B cell (primary cell): ENCODE measurements at regions not wholly inside any gene's neighbourhood (a gene's known extent, or its start where the extent isn't known, plus 50 kb on each side); places are given as distances from the start of the nearest gene placed in this dataset.

Experiments used
- ATAC-seq: fragments of 200-7000 bp; cut with Tn5 transposase; one replicate; pipeline ENCODE4 v1.10.0; 2021; ENCODE audit warnings: low read depth, mild to moderate bottlenecking, moderate number of reproducible peaks, moderate library complexity
- CTCF ChIA-PET: fragments of 350-600 bp; sonication (Branson Sonifier 250); formaldehyde crosslinking; loops from one replicate; lab custom pipeline; 2021; ENCODE audit warnings: antibody characterized with exemption, inconsistent platforms; lab: Charles Lee
- POLR2A ChIA-PET: fragments of 350-600 bp; sonication (Branson Sonifier 250); formaldehyde crosslinking; loops from one replicate; lab custom pipeline; 2021; ENCODE audit warnings: antibody characterized with exemption; lab: Charles Lee
- DNase-seq: peaks from one replicate; pipeline ENCODE4 v3.0.0; 2013
- H2AFZ ChIP-seq: 2 replicates; pipeline ENCODE4 v1.6.1; 2012; ENCODE audit warnings: mild to moderate bottlenecking, low read depth, low read length; ENCODE audit not compliant: insufficient read depth, poor library complexity, severe bottlenecking
- H3K27ac ChIP-seq, 2 donors: 1 replicate in 1 of 2; 2 replicates in 1 of 2; pipeline ENCODE4 v1.5.1; 2012 to 2013; ENCODE audit warnings: low read length in 2 of 2, mild to moderate bottlenecking in 2 of 2, moderate library complexity in 1 of 2
- H3K27me3 ChIP-seq, 4 experiments: fragments of 200-600 bp in 1 of 4; sonication (generic) in 1 of 4; replicated peaks in 1 of 4; 1 replicate in 2 of 4; 2 replicates in 2 of 4; pipeline versions ENCODE4 v1.6.1 to v1.7.0; 2013 to 2016; ENCODE audit warnings: low read length in 3 of 4, mild to moderate bottlenecking in 2 of 4, mixed read lengths in 1 of 4, moderate library complexity in 1 of 4; ENCODE audit not compliant: insufficient read depth in 4 of 4, control insufficient read depth in 3 of 4; ENCODE audit errors: control extremely low read depth in 1 of 4
- H3K36me3 ChIP-seq, 2 experiments: replicated peaks in 1 of 2; 1 replicate in 1 of 2; 2 replicates in 1 of 2; pipeline versions ENCODE4 v1.6.1 to v1.7.1; 2013; ENCODE audit warnings: low read length in 1 of 2; ENCODE audit not compliant: insufficient read depth in 2 of 2, control insufficient read depth in 1 of 2; ENCODE audit errors: control extremely low read depth in 1 of 2, extremely low read depth in 1 of 2
- H3K4me1 ChIP-seq, 2 donors: fragments of 200-600 bp in 1 of 2; sonication (generic) in 1 of 2; 1 replicate in 1 of 2; 2 replicates in 1 of 2; pipeline versions ENCODE4 v1.5.1 to v1.6.1; 2013 to 2017; ENCODE audit warnings: low read length in 2 of 2; ENCODE audit not compliant: control insufficient read depth in 2 of 2, insufficient read depth in 2 of 2
- H3K4me2 ChIP-seq: replicated peaks from 2 replicates; pipeline ENCODE3; 2012; ENCODE audit warnings: mild to moderate bottlenecking, low read depth, low read length; ENCODE audit not compliant: poor library complexity, severe bottlenecking
- H3K4me3 ChIP-seq, 5 experiments: fragments of 200-600 bp in 1 of 5; sonication (generic) in 1 of 5; 1 replicate in 3 of 5; 2 replicates in 2 of 5; pipeline versions ENCODE4 v1.5.1 to v1.7.0; 2011 to 2016; ENCODE audit warnings: low read length in 4 of 5, mild to moderate bottlenecking in 4 of 5, low read depth in 2 of 5, control low read depth in 1 of 5, moderate library complexity in 1 of 5; ENCODE audit not compliant: insufficient read depth in 1 of 5; ENCODE audit errors: control extremely low read depth in 1 of 5, extremely low read depth in 1 of 5
- H3K79me2 ChIP-seq: fragments of 200-600 bp; sonication (generic); one replicate; pipeline ENCODE4 v1.6.0; 2016; ENCODE audit warnings: low read length; ENCODE audit not compliant: control insufficient read depth, insufficient read depth
- H3K9ac ChIP-seq: fragments of 200-600 bp; sonication (generic); 2 replicates; pipeline ENCODE4 v1.6.1; 2017; ENCODE audit warnings: mild to moderate bottlenecking, low read length, moderate library complexity
- H3K9me3 ChIP-seq, 3 donors: one replicate each; pipeline versions ENCODE4 v1.6.1 to v1.7.1; 2013; ENCODE audit warnings: low read length in 2 of 3; ENCODE audit not compliant: control insufficient read depth in 2 of 3, insufficient read depth in 1 of 3; ENCODE audit errors: control extremely low read depth in 1 of 3
- H4K20me1 ChIP-seq: 2 replicates; pipeline ENCODE4 v1.6.0; 2012; ENCODE audit warnings: mild to moderate bottlenecking, low read length; ENCODE audit not compliant: insufficient read depth, control insufficient read depth, poor library complexity, severe bottlenecking
- H3K27ac Mint-ChIP-seq: one replicate; pipeline ENCODE4 v1.8.0; 2021; ENCODE audit warnings: mixed read lengths
- H3K27me3 Mint-ChIP-seq: one replicate; pipeline ENCODE4 v1.8.0; 2021; ENCODE audit warnings: mixed read lengths
- H3K4me1 Mint-ChIP-seq: one replicate; pipeline ENCODE4 v1.8.0; 2021; ENCODE audit warnings: mixed read lengths
- H3K4me3 Mint-ChIP-seq: one replicate; pipeline ENCODE4 v1.8.0; 2021; ENCODE audit warnings: mixed read lengths
- H3K9me3 Mint-ChIP-seq: one replicate; pipeline ENCODE4 v1.8.0; 2022; ENCODE audit warnings: mixed read lengths; ENCODE audit not compliant: insufficient read depth
- EZH2 ChIP-seq: IDR thresholded peaks from 2 replicates; pipeline ENCODE4 v1.6.1; 2012; ENCODE audit warnings: borderline replicate concordance, low read depth, mild to moderate bottlenecking, moderate library complexity, low read length; ENCODE audit not compliant: insufficient read depth, poor library complexity, severe bottlenecking
- WGBS: methylation state at CpG from one replicate; pipeline ENCODE4 v1.1.5; 2013; ENCODE audit warnings: missing lambda C conversion rate; ENCODE audit not compliant: insufficient coverage; 5-methylcytosine and 5-hydroxymethylcytosine counted together
- intact Hi-C: fragments of 100-400 bp; cut with micrococcal nuclease; formaldehyde crosslinking; loops from one replicate; pipeline ENCODE4 v1.10.0; 2022
- TF ChIP-seq, protein P1 (sequence below): fragments of 200-600 bp; IDR thresholded peaks from one replicate; pipeline ENCODE4 v1.8.0; 2022; ENCODE audit warnings: antibody characterized with exemption, mild to moderate bottlenecking

DNA sequence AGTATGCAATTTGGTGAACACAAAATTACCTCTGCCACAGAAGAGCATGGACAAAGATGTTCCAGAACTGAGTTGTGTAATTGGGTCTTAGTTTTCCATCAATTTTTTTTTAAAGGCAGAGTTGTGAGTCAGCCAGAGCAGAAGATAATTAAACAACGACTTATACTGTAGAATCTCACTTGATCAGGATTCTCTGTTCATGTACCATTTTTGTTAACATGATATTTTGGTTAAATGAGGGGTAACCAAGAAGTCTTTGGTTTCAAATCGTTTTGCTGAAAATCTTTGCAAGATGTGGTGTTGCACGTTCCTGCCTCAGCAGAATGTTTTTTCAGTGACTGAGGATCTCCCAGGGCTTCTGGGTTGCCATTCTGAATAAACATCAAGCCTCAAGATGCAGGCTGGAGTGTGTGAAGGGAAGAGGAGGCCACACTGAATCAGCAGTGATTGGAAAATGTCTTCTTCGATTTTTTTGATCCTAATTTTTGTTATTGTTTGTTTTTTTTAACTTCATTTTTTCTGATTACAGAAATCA lies 232.6 kb upstream of the IRX3 start:
- no peaks in the 10 kb centered on the region for H3K9me3 ChIP-seq
- ChIA-PET POLR2A (no interaction called here), CTCF (no interaction called here)
- no peaks in the 10 kb centered on the region for H3K27me3 ChIP-seq
- Mint-ChIP-seq H3K27ac (no peak overlapping the region), H3K9me3 (no peaks in the 10 kb centered on the region), H3K27me3 (no peaks in the 10 kb centered on the region), H3K4me1 (no peaks in the 10 kb centered on the region), H3K4me3 (no peak overlapping the region)
- no peak for TF ChIP-seq EZH2
- TF ChIP-seq, protein P1, sequence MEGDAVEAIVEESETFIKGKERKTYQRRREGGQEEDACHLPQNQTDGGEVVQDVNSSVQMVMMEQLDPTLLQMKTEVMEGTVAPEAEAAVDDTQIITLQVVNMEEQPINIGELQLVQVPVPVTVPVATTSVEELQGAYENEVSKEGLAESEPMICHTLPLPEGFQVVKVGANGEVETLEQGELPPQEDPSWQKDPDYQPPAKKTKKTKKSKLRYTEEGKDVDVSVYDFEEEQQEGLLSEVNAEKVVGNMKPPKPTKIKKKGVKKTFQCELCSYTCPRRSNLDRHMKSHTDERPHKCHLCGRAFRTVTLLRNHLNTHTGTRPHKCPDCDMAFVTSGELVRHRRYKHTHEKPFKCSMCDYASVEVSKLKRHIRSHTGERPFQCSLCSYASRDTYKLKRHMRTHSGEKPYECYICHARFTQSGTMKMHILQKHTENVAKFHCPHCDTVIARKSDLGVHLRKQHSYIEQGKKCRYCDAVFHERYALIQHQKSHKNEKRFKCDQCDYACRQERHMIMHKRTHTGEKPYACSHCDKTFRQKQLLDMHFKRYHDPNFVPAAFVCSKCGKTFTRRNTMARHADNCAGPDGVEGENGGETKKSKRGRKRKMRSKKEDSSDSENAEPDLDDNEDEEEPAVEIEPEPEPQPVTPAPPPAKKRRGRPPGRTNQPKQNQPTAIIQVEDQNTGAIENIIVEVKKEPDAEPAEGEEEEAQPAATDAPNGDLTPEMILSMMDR: no peak
- DNase-seq (no peak), ATAC-seq (no peak)
- H3K9ac ChIP-seq: no peak overlapping the region
- H4K20me1 ChIP-seq: no peaks in the 10 kb centered on the region
- H3K4me3 ChIP-seq: no peak overlapping the region
- H2AFZ ChIP-seq: no peak overlapping the region
- no peaks in the 10 kb centered on the region for H3K4me1 ChIP-seq
- WGBS: 73% methylated on average over 2 of the region's 4 CpGs
- intact Hi-C loops: no loop called here
- H3K36me3 ChIP-seq: no peaks in the 10 kb centered on the region
- H3K4me2 ChIP-seq: no peak overlapping the region
- no peaks in the 10 kb centered on the region for H3K79me2 ChIP-seq
- H3K27ac ChIP-seq: no peak overlapping the region

DNA sequence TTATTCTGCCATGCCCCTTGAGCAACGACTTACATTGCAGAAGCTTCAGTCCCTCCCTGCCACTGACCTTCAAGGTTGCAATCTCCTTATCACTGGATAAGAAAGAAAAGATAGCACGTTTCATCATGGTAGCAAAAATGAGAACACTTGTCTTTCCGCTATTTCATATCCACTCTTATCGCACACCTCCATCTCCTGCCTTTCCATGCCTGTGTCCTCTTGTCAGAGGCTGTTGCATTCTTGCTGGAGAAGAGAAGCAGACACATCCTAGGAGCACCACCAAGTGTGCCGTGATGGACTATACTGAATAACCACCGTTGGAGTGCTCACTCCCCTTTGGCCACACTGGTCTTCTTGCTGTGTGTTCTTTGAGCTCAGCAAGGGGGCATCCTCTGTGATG lies 230.6 kb upstream of the IRX3 start:
- ATAC-seq (no peak), DNase-seq (no peak)
- H3K9me3 ChIP-seq: no peaks in the 10 kb centered on the region
- no peaks in the 10 kb centered on the region for H3K27me3 ChIP-seq
- H3K9ac ChIP-seq: no peak overlapping the region
- H3K27ac ChIP-seq: no peak overlapping the region
- WGBS: 59% methylated on average over 4 of the region's 6 CpGs
- intact Hi-C loops: no loop called here
- no peaks in the 10 kb centered on the region for H3K27me3 Mint-ChIP-seq
- no peaks in the 10 kb centered on the region for H3K36me3 ChIP-seq
- no peak overlapping the region for H3K4me3 ChIP-seq
- H3K9me3 Mint-ChIP-seq: no peaks in the 10 kb centered on the region
- no peaks in the 10 kb centered on the region for H3K79me2 ChIP-seq
- H3K4me1 ChIP-seq: no peaks in the 10 kb centered on the region
- POLR2A ChIA-PET: no interaction called here
- CTCF ChIA-PET: no interaction called here
- no peak overlapping the region for H3K4me3 Mint-ChIP-seq
- H3K4me2 ChIP-seq: no peak overlapping the region
- H2AFZ ChIP-seq: no peak overlapping the region
- H3K4me1 Mint-ChIP-seq: no peaks in the 10 kb centered on the region
- TF ChIP-seq, protein P1: no peak
- TF ChIP-seq EZH2: no peak
- no peaks in the 10 kb centered on the region for H4K20me1 ChIP-seq
- H3K27ac Mint-ChIP-seq: no peak overlapping the region
